OCI-LY7 (cell line): ENCODE measurements at regions not wholly inside any gene's neighbourhood (a gene's known extent, or its start where the extent isn't known, plus 50 kb on each side); places are given as distances from the start of the nearest gene placed in this dataset.
"Not testable (repeated sequence)": the region's sequence is repeated elsewhere in the genome, so short reads cannot be mapped to it uniquely, and the experiment has no call there.

Experiments
- BruUV-seq: library from RNA; stranded (reverse); fragments of 400-500 nt; replicated peaks from 2 replicates; lab custom pipeline; 2021; lab: Mats Ljungman, UMichigan
- CTCF ChIA-PET: fragments of 300-600 bp; sonication (Branson Sonifier 250); formaldehyde crosslinking; loops from one replicate; lab custom pipeline; 2022; ENCODE audit warnings: antibody characterized with exemption; ENCODE audit not compliant: unreplicated experiment; lab: Charles Lee
- POLR2A ChIA-PET: fragments of 300-600 bp; sonication (Branson Sonifier 250); formaldehyde crosslinking; loops from one replicate; lab custom pipeline; 2022; ENCODE audit warnings: antibody characterized with exemption; lab: Charles Lee
- DNase-seq: peaks from one replicate; pipeline ENCODE4 v3.0.0-alpha.2; 2015; ENCODE audit warnings: low spot score
- H2AFZ ChIP-seq: fragments of 200-600 bp; sonication (generic), shearing (Covaris generic); 2 replicates; pipeline ENCODE4 v1.6.1; 2014; ENCODE audit warnings: mild to moderate bottlenecking, antibody characterized with exemption, low read length, moderate library complexity
- H3K27ac ChIP-seq: fragments of 200-600 bp; sonication (generic); 2 replicates; pipeline ENCODE4 v1.5.1; 2014; ENCODE audit warnings: mixed run types, low read depth, mild to moderate bottlenecking, moderate library complexity, low read length, inconsistent platforms; ENCODE audit not compliant: poor library complexity, severe bottlenecking
- H3K36me3 ChIP-seq: fragments of 200-600 bp; sonication (generic); 2 replicates; pipeline ENCODE4 v1.6.1; 2014; ENCODE audit warnings: mild to moderate bottlenecking, antibody characterized with exemption, low read length, moderate library complexity, mixed read lengths; ENCODE audit not compliant: insufficient read depth
- H3K4me1 ChIP-seq: fragments of 200-600 bp; sonication (generic); 2 replicates; pipeline ENCODE4 v1.5.1; 2014; ENCODE audit warnings: mild to moderate bottlenecking, low read length; ENCODE audit not compliant: insufficient read depth, poor library complexity, severe bottlenecking
- H3K4me2 ChIP-seq: fragments of 200-600 bp; sonication (generic); 2 replicates; pipeline ENCODE4 v1.6.1; 2014; ENCODE audit warnings: mild to moderate bottlenecking, low read length
- H3K4me3 ChIP-seq: fragments of 200-600 bp; sonication (generic); 2 replicates; pipeline ENCODE4 v1.5.1; 2014; ENCODE audit warnings: mild to moderate bottlenecking, low read depth, low read length; ENCODE audit not compliant: poor library complexity, severe bottlenecking
- H3K79me2 ChIP-seq: fragments of 200-600 bp; sonication (generic); 2 replicates; pipeline ENCODE4 v1.6.1; 2016; ENCODE audit warnings: low read depth, mild to moderate bottlenecking, low read length, moderate library complexity, mixed read lengths; ENCODE audit not compliant: insufficient read depth
- H3K9me2 ChIP-seq: fragments of 200-600 bp; sonication (generic); 2 replicates; pipeline ENCODE4 v1.6.1; 2016; ENCODE audit warnings: mild to moderate bottlenecking, low read length, mixed read lengths; ENCODE audit not compliant: insufficient read depth
- H3K9me3 ChIP-seq: fragments of 200-600 bp; sonication (generic); 2 replicates; pipeline ENCODE4 v1.6.1; 2014; ENCODE audit warnings: mild to moderate bottlenecking, mixed run types, low read length, mixed read lengths
- H4K20me1 ChIP-seq: fragments of 200-600 bp; sonication (generic); 2 replicates; pipeline ENCODE4 v1.6.1; 2014; ENCODE audit warnings: mild to moderate bottlenecking, antibody characterized with exemption, low read length, moderate library complexity, mixed read lengths; ENCODE audit not compliant: insufficient read depth
- CTCF ChIP-seq: fragments of 200-600 bp; sonication (generic); conservative IDR thresholded peaks from 2 replicates; pipeline ENCODE4 v1.5.1; 2014; ENCODE audit warnings: mild to moderate bottlenecking, antibody characterized with exemption, low read length, moderate library complexity, mixed read lengths
- EZH2phosphoT487 ChIP-seq: fragments of 200-600 bp; sonication (generic); IDR thresholded peaks from 2 replicates; pipeline ENCODE4 v1.6.1; 2018; ENCODE audit warnings: low read depth, borderline replicate concordance, mild to moderate bottlenecking, mixed run types, antibody characterized with exemption, low read length, moderate library complexity, mixed read lengths
- intact Hi-C: fragments of 100-400 bp; cut with micrococcal nuclease; formaldehyde crosslinking; loops from one replicate; pipeline ENCODE4 v1.10.0; 2022; ENCODE audit not compliant: unreplicated experiment

- Histone ChIP-seq H3K9me2 (no peaks in the 10 kb centered on the region), H3K79me2 (no peaks in the 10 kb centered on the region), H3K4me1 (no peaks in the 10 kb centered on the region), H2AFZ (no peak overlapping the region), H3K4me3 (no peak overlapping the region), H3K9me3 (no peaks in the 10 kb centered on the region), H3K4me2 (no peak overlapping the region), H3K27ac (no peak overlapping the region), H4K20me1 (no peaks in the 10 kb centered on the region), H3K36me3 (no peaks in the 10 kb centered on the region)
- ChIA-PET CTCF (no interaction called here), POLR2A (no interaction called here)
- DNase-seq, result no peak
- intact Hi-C loops, result no loop called here
- BruUV-seq, result no TSS peak
- TF ChIP-seq EZH2phosphoT487 (no peak), CTCF (no peak)
Measured at GRCh38 chr14:34081576-34082136, 130.8 kb upstream of the EGLN3 start.

GRCh38 chr14:34081101-34081575 is 130.3 kb upstream of the EGLN3 start:
- no peaks in the 10 kb centered on the region for H3K79me2 ChIP-seq
- H3K9me3 ChIP-seq, result no peaks in the 10 kb centered on the region
- no peaks in the 10 kb centered on the region for H3K9me2 ChIP-seq
- DNase-seq, result no peak
- ChIA-PET POLR2A (no interaction called here), CTCF (no interaction called here)
- no peaks in the 10 kb centered on the region for H4K20me1 ChIP-seq
- no peak overlapping the region for H2AFZ ChIP-seq
- no TSS peak for BruUV-seq
- H3K27ac ChIP-seq, result no peak overlapping the region
- no peaks in the 10 kb centered on the region for H3K36me3 ChIP-seq
- intact Hi-C loops, result no loop called here
- H3K4me3 ChIP-seq, result no peak overlapping the region
- TF ChIP-seq EZH2phosphoT487 (no peak), CTCF (no peak)
- no peak overlapping the region for H3K4me2 ChIP-seq
- no peaks in the 10 kb centered on the region for H3K4me1 ChIP-seq

GRCh38 chr14:34079643-34080042 is 128.8 kb upstream of the EGLN3 start:
- BruUV-seq, CTCF ChIA-PET, POLR2A ChIA-PET: not testable (repeated sequence)

More at GRCh38 chr14:34079643-34080042, 128.8 kb upstream of the EGLN3 start:
- H3K4me2 ChIP-seq, H3K79me2 ChIP-seq, H3K9me3 ChIP-seq, DNase-seq, H3K4me3 ChIP-seq, H3K4me1 ChIP-seq, H2AFZ ChIP-seq, intact Hi-C loops, H4K20me1 ChIP-seq, H3K27ac ChIP-seq, H3K9me2 ChIP-seq, H3K36me3 ChIP-seq: not testable (repeated sequence)
